ENCODE measurements at regions not wholly inside any gene's neighbourhood (a gene's known extent, or its start where the extent isn't known, plus 50 kb on each side); places are given as distances from the start of the nearest gene placed in this dataset.
A peak's percentile ranks its signal among the peaks of the same experiment; 100 is the strongest.

DNA sequence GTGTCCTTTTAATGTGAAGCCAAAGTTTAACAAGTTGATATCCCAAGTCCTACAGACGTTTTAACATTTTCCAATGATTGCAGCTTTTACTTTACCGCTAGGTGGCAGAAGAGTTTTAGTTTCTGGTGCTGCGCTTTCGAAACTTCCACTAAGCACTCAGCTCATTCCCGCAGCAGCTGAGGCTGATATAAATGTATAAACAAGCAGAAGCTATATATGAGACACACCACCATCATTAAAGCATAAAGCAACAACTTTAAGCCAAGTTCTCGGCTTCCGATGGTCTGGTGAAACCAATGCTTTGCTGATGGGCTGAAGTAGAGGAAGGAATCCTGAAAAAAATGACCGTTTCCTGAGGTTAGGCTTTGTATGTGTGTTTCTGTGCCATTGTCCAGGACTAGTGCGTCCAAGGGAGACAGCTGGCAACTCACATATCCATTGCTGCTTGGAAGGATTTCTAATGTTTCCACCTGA is 753.9 kb downstream of the OLFM4 start:
- TF ChIP-seq, protein P1, sequence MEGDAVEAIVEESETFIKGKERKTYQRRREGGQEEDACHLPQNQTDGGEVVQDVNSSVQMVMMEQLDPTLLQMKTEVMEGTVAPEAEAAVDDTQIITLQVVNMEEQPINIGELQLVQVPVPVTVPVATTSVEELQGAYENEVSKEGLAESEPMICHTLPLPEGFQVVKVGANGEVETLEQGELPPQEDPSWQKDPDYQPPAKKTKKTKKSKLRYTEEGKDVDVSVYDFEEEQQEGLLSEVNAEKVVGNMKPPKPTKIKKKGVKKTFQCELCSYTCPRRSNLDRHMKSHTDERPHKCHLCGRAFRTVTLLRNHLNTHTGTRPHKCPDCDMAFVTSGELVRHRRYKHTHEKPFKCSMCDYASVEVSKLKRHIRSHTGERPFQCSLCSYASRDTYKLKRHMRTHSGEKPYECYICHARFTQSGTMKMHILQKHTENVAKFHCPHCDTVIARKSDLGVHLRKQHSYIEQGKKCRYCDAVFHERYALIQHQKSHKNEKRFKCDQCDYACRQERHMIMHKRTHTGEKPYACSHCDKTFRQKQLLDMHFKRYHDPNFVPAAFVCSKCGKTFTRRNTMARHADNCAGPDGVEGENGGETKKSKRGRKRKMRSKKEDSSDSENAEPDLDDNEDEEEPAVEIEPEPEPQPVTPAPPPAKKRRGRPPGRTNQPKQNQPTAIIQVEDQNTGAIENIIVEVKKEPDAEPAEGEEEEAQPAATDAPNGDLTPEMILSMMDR (conservative IDR thresholded peaks at IDR 0.05; ENCODE audit: low read depth, low read length): peak; percentile 74
- TF ChIP-seq EZH2 (IDR thresholded peaks at IDR 0.05; ENCODE audit: borderline replicate concordance, low read depth, low read length, poor library complexity, severe bottlenecking): no peak

All from A673 (cell line).